ENCODE measurements at regions not wholly inside any gene's neighbourhood (a gene's known extent, or its start where the extent isn't known, plus 50 kb on each side); places are given as distances from the start of the nearest gene placed in this dataset.

GRCh38 chr9:129513282-129513681 is 107.6 kb downstream of the C9orf50 start:
- CTCF ChIA-PET, result no interaction called here
- H3K9me3 ChIP-seq (ENCODE audit: insufficient read depth, low read depth), result peaks cover 23% of the 10 kb centered on the region
- BruUV-seq (replicated peaks), result no TSS peak

GRCh38 chr9:129511285-129511900 is 109.5 kb downstream of the C9orf50 start:
- Histone ChIP-seq H3K4me1 (replicated peaks; ENCODE audit: insufficient read depth) (peaks cover 7% of the 10 kb centered on the region), H3K36me3 (ENCODE audit: low read depth) (no peaks in the 10 kb centered on the region), H3K27ac (no peak overlapping the region), H3F3A (ENCODE audit: insufficient read depth, low read depth) (no peaks in the 10 kb centered on the region), H4K20me1 (ENCODE audit: insufficient read depth) (no peaks in the 10 kb centered on the region), H3K79me2 (ENCODE audit: low read depth) (no peaks in the 10 kb centered on the region), H3K4me2 (no peak overlapping the region), H3K9me3 (ENCODE audit: insufficient read depth, low read depth) (peaks cover 23% of the 10 kb centered on the region), H2AFZ (no peak overlapping the region), H3K9me2 (ENCODE audit: insufficient read depth) (no peaks in the 10 kb centered on the region), H3K4me3 (no peak overlapping the region), H3K27me3 (ENCODE audit: insufficient read depth, low read depth) (no peaks in the 10 kb centered on the region)
- TF ChIP-seq EZH2 (IDR thresholded peaks at IDR 0.05; ENCODE audit: low read depth), result no peak
- TF ChIP-seq CTCF (conservative IDR thresholded peaks at IDR 0.05), result no peak
- ChIA-PET POLR2A (ENCODE audit: unreplicated experiment) (no interaction called here), CTCF (no interaction called here)
- intact Hi-C loops (cut with micrococcal nuclease; ENCODE audit: unreplicated experiment), result no loop called here
- BruUV-seq (replicated peaks), result no TSS peak
- no peak for DNase-seq

More at GRCh38 chr9:129513282-129513681, 107.6 kb downstream of the C9orf50 start:
- H3K27ac ChIP-seq, result no peak overlapping the region
- H3K79me2 ChIP-seq (ENCODE audit: low read depth), result no peaks in the 10 kb centered on the region
- H3K9me2 ChIP-seq (ENCODE audit: insufficient read depth), result no peaks in the 10 kb centered on the region
- no peak overlapping the region for H2AFZ ChIP-seq
- no peak for DNase-seq
- H4K20me1 ChIP-seq (ENCODE audit: insufficient read depth), result no peaks in the 10 kb centered on the region
- H3K4me1 ChIP-seq (replicated peaks; ENCODE audit: insufficient read depth), result peaks cover 7% of the 10 kb centered on the region
- H3K4me3 ChIP-seq, result no peak overlapping the region
- TF ChIP-seq CTCF (conservative IDR thresholded peaks at IDR 0.05) (no peak), EZH2 (IDR thresholded peaks at IDR 0.05; ENCODE audit: low read depth) (no peak)
- H3K27me3 ChIP-seq (ENCODE audit: insufficient read depth, low read depth), result no peaks in the 10 kb centered on the region
- intact Hi-C loops (cut with micrococcal nuclease; ENCODE audit: unreplicated experiment), result no loop called here
- POLR2A ChIA-PET (ENCODE audit: unreplicated experiment), result no interaction called here
- H3F3A ChIP-seq (ENCODE audit: insufficient read depth, low read depth), result no peaks in the 10 kb centered on the region
- no peak overlapping the region for H3K4me2 ChIP-seq
- H3K36me3 ChIP-seq (ENCODE audit: low read depth), result no peaks in the 10 kb centered on the region

- no peaks in the 10 kb centered on the region for H4K20me1 ChIP-seq (ENCODE audit: insufficient read depth)
- no peak overlapping the region for H3K4me2 ChIP-seq
- no peaks in the 10 kb centered on the region for H3F3A ChIP-seq (ENCODE audit: insufficient read depth, low read depth)
- no peaks in the 10 kb centered on the region for H3K27me3 ChIP-seq (ENCODE audit: insufficient read depth, low read depth)
- ChIA-PET POLR2A (ENCODE audit: unreplicated experiment) (interaction anchor here (0.8 kb wide), 1 partner anchor 12 kb away, joined by 4 read pairs; no protein-coding TSS in a partner anchor), CTCF (no interaction called here)
- no peaks in the 10 kb centered on the region for H3K79me2 ChIP-seq (ENCODE audit: low read depth)
- no peaks in the 10 kb centered on the region for H3K36me3 ChIP-seq (ENCODE audit: low read depth)
- peaks cover 22% of the 10 kb centered on the region for H3K9me3 ChIP-seq (ENCODE audit: insufficient read depth, low read depth)
- intact Hi-C loops (cut with micrococcal nuclease; ENCODE audit: unreplicated experiment), result no loop called here
- no peak overlapping the region for H3K27ac ChIP-seq
- no peak overlapping the region for H3K4me3 ChIP-seq
- H3K4me1 ChIP-seq (replicated peaks; ENCODE audit: insufficient read depth), result peaks cover 7% of the 10 kb centered on the region
- H2AFZ ChIP-seq, result no peak overlapping the region
- no peaks in the 10 kb centered on the region for H3K9me2 ChIP-seq (ENCODE audit: insufficient read depth)
- TF ChIP-seq CTCF (conservative IDR thresholded peaks at IDR 0.05), result no peak
- no peak for TF ChIP-seq EZH2 (IDR thresholded peaks at IDR 0.05; ENCODE audit: low read depth)
- BruUV-seq (replicated peaks), result no TSS peak
- peak in 1 of 2 experiments; percentile 58 for DNase-seq
Observed at GRCh38 chr9:129509533-129509928, 111.4 kb downstream of the C9orf50 start.
